H9 (cell line): ENCODE measurements at regions not wholly inside any gene's neighbourhood (a gene's known extent, or its start where the extent isn't known, plus 50 kb on each side); places are given as distances from the start of the nearest gene placed in this dataset.
A peak's percentile ranks its signal among the peaks of the same experiment; 100 is the strongest.

Source experiments
- DNase-seq: peaks from one replicate; pipeline ENCODE4 v3.0.0-alpha.2; 2017
- H2AFZ ChIP-seq: one replicate; pipeline ENCODE4 v1.6.1; 2013; ENCODE audit warnings: mild to moderate bottlenecking, low read length, control low read depth, moderate library complexity
- H2AK5ac ChIP-seq: 2 replicates; pipeline ENCODE4 v1.6.1; 2013; ENCODE audit warnings: low read length, control low read depth, mixed read lengths; ENCODE audit not compliant: insufficient read length
- H2BK120ac ChIP-seq: one replicate; pipeline ENCODE4 v1.6.1; 2013; ENCODE audit warnings: low read depth, mild to moderate bottlenecking, low read length, control low read depth, inconsistent platforms; ENCODE audit not compliant: poor library complexity, severe bottlenecking
- H2BK12ac ChIP-seq: 2 replicates; pipeline ENCODE4 v1.6.1; 2013; ENCODE audit warnings: low read length, control low read depth, mixed read lengths, low read depth; ENCODE audit not compliant: insufficient read length
- H2BK15ac ChIP-seq: 2 replicates; pipeline ENCODE4 v1.6.1; 2013; ENCODE audit warnings: low read depth, low read length, control low read depth
- H2BK20ac ChIP-seq: one replicate; pipeline ENCODE4 v1.6.1; 2013; ENCODE audit warnings: low read depth, mild to moderate bottlenecking, low read length, control low read depth, inconsistent platforms; ENCODE audit not compliant: poor library complexity, severe bottlenecking
- H2BK5ac ChIP-seq: 2 replicates; pipeline ENCODE4 v1.6.1; 2013; ENCODE audit warnings: low read length, control low read depth, mixed read lengths; ENCODE audit not compliant: insufficient read length
- H3K14ac ChIP-seq: 2 replicates; pipeline ENCODE4 v1.6.1; 2013; ENCODE audit warnings: low read length, control low read depth; ENCODE audit not compliant: insufficient read depth
- H3K18ac ChIP-seq: 2 replicates; pipeline ENCODE4 v1.6.1; 2013; ENCODE audit warnings: low read depth, mild to moderate bottlenecking, mixed read lengths, low read length, control low read depth; ENCODE audit not compliant: insufficient read length
- H3K23ac ChIP-seq: 2 replicates; pipeline ENCODE4 v1.6.1; 2013; ENCODE audit warnings: low read length, control low read depth, mixed read lengths, low read depth; ENCODE audit not compliant: insufficient read length
- H3K23me2 ChIP-seq: 2 replicates; pipeline ENCODE4 v1.6.1; 2013; ENCODE audit warnings: low read depth, mild to moderate bottlenecking, mixed read lengths, low read length, control low read depth; ENCODE audit not compliant: insufficient read length, poor library complexity, severe bottlenecking
- H3K27ac ChIP-seq: 2 replicates; pipeline ENCODE4 v1.5.1; 2013; ENCODE audit warnings: low read length, control low read depth, mixed read lengths, low read depth; ENCODE audit not compliant: insufficient read length
- H3K27me3 ChIP-seq: 2 replicates; pipeline ENCODE4 v1.6.1; 2013; ENCODE audit warnings: low read length, control low read depth, inconsistent platforms; ENCODE audit not compliant: insufficient read depth
- H3K4ac ChIP-seq: 2 replicates; pipeline ENCODE4 v1.6.1; 2013; ENCODE audit warnings: low read depth, mild to moderate bottlenecking, control low read depth, inconsistent platforms, low read length, moderate library complexity
- H3K4me1 ChIP-seq: 2 replicates; pipeline ENCODE4 v1.6.1; 2013; ENCODE audit warnings: low read length, control low read depth, inconsistent platforms; ENCODE audit not compliant: insufficient read depth
- H3K4me2 ChIP-seq: 2 replicates; pipeline ENCODE4 v1.6.1; 2013; ENCODE audit warnings: low read length, control low read depth, mixed read lengths; ENCODE audit not compliant: insufficient read length, insufficient read depth
- H3K56ac ChIP-seq: 2 replicates; pipeline ENCODE4 v1.6.1; 2013; ENCODE audit warnings: low read depth, mild to moderate bottlenecking, mixed read lengths, low read length, control low read depth; ENCODE audit not compliant: insufficient read length
- H3K79me1 ChIP-seq: 2 replicates; pipeline ENCODE4 v1.6.1; 2013; ENCODE audit warnings: low read depth, mild to moderate bottlenecking, moderate library complexity, low read length, control low read depth, inconsistent platforms; ENCODE audit not compliant: insufficient read depth, poor library complexity, severe bottlenecking
- H3K79me2 ChIP-seq: 2 replicates; pipeline ENCODE4 v1.6.1; 2013; ENCODE audit warnings: low read length, control low read depth, inconsistent platforms; ENCODE audit not compliant: insufficient read depth
- H3K9ac ChIP-seq: 2 replicates; pipeline ENCODE4 v1.6.1; 2013; ENCODE audit warnings: low read length, control low read depth, mixed read lengths; ENCODE audit not compliant: insufficient read length; ENCODE audit errors: extremely low read depth
- H3K9me3 ChIP-seq: one replicate; pipeline ENCODE4 v1.6.1; 2013; ENCODE audit warnings: low read depth, low read length, inconsistent platforms; ENCODE audit not compliant: control insufficient read depth
- H3T11ph ChIP-seq: one replicate; pipeline ENCODE4 v1.6.1; 2013; ENCODE audit warnings: mild to moderate bottlenecking, low read length, control low read depth, inconsistent platforms
- H4K20me1 ChIP-seq: one replicate; pipeline ENCODE4 v1.6.1; 2013; ENCODE audit not compliant: control insufficient read depth, insufficient read length, insufficient read depth
- H4K5ac ChIP-seq: 2 replicates; pipeline ENCODE4 v1.6.1; 2013; ENCODE audit warnings: low read depth, mild to moderate bottlenecking, mixed read lengths, low read length, control low read depth; ENCODE audit not compliant: insufficient read length
- H4K8ac ChIP-seq: replicated peaks from 2 replicates; pipeline ENCODE4 v1.6.1; 2013; ENCODE audit warnings: low read length, control low read depth, mixed read lengths, low read depth; ENCODE audit not compliant: insufficient read length
- H4K91ac ChIP-seq: 2 replicates; pipeline ENCODE4 v1.6.1; 2013; ENCODE audit warnings: low read depth, mild to moderate bottlenecking, moderate library complexity, mixed read lengths, low read length, control low read depth; ENCODE audit not compliant: insufficient read length
- H3K27ac Mint-ChIP-seq, 3 experiments: 2 replicates in 2 of 3; 3 replicates in 1 of 3; pipeline ENCODE4 v1.8.0; 2020 to 2021; ENCODE audit warnings: mixed read lengths in 3 of 3, mild to moderate bottlenecking in 1 of 3, moderate library complexity in 1 of 3
- H3K27me3 Mint-ChIP-seq: 2 replicates; pipeline ENCODE4 v1.8.0; 2021; ENCODE audit warnings: low read depth, mild to moderate bottlenecking, moderate library complexity, mixed read lengths
- H3K36me3 Mint-ChIP-seq, 3 experiments: 2 replicates in 2 of 3; 3 replicates in 1 of 3; pipeline ENCODE4 v1.8.0; 2020 to 2021; ENCODE audit warnings: low read depth in 3 of 3, mixed read lengths in 3 of 3; ENCODE audit not compliant: insufficient read depth in 1 of 3
- H3K4me1 Mint-ChIP-seq, 2 experiments: 2 replicates each; pipeline ENCODE4 v1.8.0; 2020; ENCODE audit warnings: mixed read lengths in 2 of 2
- H3K4me3 Mint-ChIP-seq, 2 experiments: 2 replicates in 1 of 2; 3 replicates in 1 of 2; pipeline ENCODE4 v1.8.0; 2020 to 2021; ENCODE audit warnings: mild to moderate bottlenecking in 2 of 2, mixed read lengths in 2 of 2, moderate library complexity in 1 of 2
- H3K9me3 Mint-ChIP-seq, 2 experiments: 2 replicates in 1 of 2; 3 replicates in 1 of 2; pipeline ENCODE4 v1.8.0; 2020; ENCODE audit warnings: mild to moderate bottlenecking in 2 of 2, mixed read lengths in 2 of 2, moderate library complexity in 1 of 2
- CTCF ChIP-seq: fragments of 200-600 bp; sonication (generic); conservative IDR thresholded peaks from 3 replicates; pipeline ENCODE4 v1.8.0; 2021; ENCODE audit warnings: antibody characterized with exemption, mild to moderate bottlenecking
- WGBS: extraction: QIAGEN DNeasy Blood & Tissue Kit; methylation state at CpG from one replicate; pipeline ENCODE4 v1.1.7; 2013; ENCODE audit warnings: missing lambda C conversion rate, low lambda C conversion rate, mixed read lengths; ENCODE audit not compliant: insufficient read length; ENCODE audit errors: extremely low coverage; 5-methylcytosine and 5-hydroxymethylcytosine counted together

- no peak overlapping the region for H2AFZ ChIP-seq
- no peak overlapping the region for H2BK120ac ChIP-seq
- no peak for DNase-seq
These were observed 141.0 kb upstream of the ARHGEF26 start for GRCh38 chr3:153980252-153980590.

More at GRCh38 chr3:153980252-153980590, 141.0 kb upstream of the ARHGEF26 start:
- H3K4ac ChIP-seq, result no peak overlapping the region
- no CpG with 5 or more reads among the region's 4 CpGs for WGBS
- H3K14ac ChIP-seq, result no peak overlapping the region
- H3K27ac ChIP-seq, result no peak overlapping the region
- H3K4me1 Mint-ChIP-seq, result peaks cover 7 to 10% of the 10 kb centered on the region in 2 experiments; a peak in 3 of 4 replicates
- H3K56ac ChIP-seq, result no peak overlapping the region
- no peaks in the 10 kb centered on the region for H3K9me3 ChIP-seq
- no peak overlapping the region for H3K4me2 ChIP-seq
- H3K23ac ChIP-seq, result no peak overlapping the region
- no peak overlapping the region for H2BK15ac ChIP-seq
- no peak overlapping the region for H3K4me3 Mint-ChIP-seq
- no peaks in the 10 kb centered on the region; a peak in 1 of 5 replicates for H3K9me3 Mint-ChIP-seq
- H2BK5ac ChIP-seq, result no peak overlapping the region
- peak overlapping the region in 2 of 3 experiments; percentile 57 to 67; a peak in 2 of 7 replicates for H3K27ac Mint-ChIP-seq
- no peak overlapping the region for H3T11ph ChIP-seq
- no peak overlapping the region for H3K18ac ChIP-seq
- H2BK12ac ChIP-seq, result no peak overlapping the region
- H3K9ac ChIP-seq, result no peak overlapping the region
- no peaks in the 10 kb centered on the region; the same call in 1 of the 2 replicates for H3K27me3 Mint-ChIP-seq
- no peaks in the 10 kb centered on the region for H4K20me1 ChIP-seq
- no peak overlapping the region for H4K8ac ChIP-seq
- H3K23me2 ChIP-seq, result no peaks in the 10 kb centered on the region
- H3K79me2 ChIP-seq, result no peaks in the 10 kb centered on the region; the same call in 1 of the 2 replicates
- H3K27me3 ChIP-seq, result no peaks in the 10 kb centered on the region
- H3K79me1 ChIP-seq, result no peaks in the 10 kb centered on the region
- no peak overlapping the region for H4K91ac ChIP-seq
- TF ChIP-seq CTCF, result no peak
- no peak overlapping the region for H2AK5ac ChIP-seq
- no peak overlapping the region for H2BK20ac ChIP-seq
- no peaks in the 10 kb centered on the region; a peak in 1 of 7 replicates for H3K36me3 Mint-ChIP-seq
- no peak overlapping the region for H4K5ac ChIP-seq
- H3K4me1 ChIP-seq, result no peaks in the 10 kb centered on the region
